Large intestine (tissue), 3 donors: ENCODE measurements at regions not wholly inside any gene's neighbourhood (a gene's known extent, or its start where the extent isn't known, plus 50 kb on each side); places are given as distances from the start of the nearest gene placed in this dataset.

ENCODE experiments used
- DNase-seq, 2 donors: peaks; one replicate each; pipeline versions ENCODE4 v3.0.0 to v3.0.0-alpha.2; 2013
- H3K27ac ChIP-seq: one replicate; pipeline ENCODE4 v1.5.1; 2013; ENCODE audit warnings: low read length
- H3K27me3 ChIP-seq: 2 replicates; pipeline ENCODE4 v1.6.1; 2013; ENCODE audit warnings: low read length; ENCODE audit not compliant: control insufficient read depth, insufficient read depth
- H3K36me3 ChIP-seq: 2 replicates; pipeline ENCODE4 v1.6.1; 2013; ENCODE audit warnings: low read length; ENCODE audit not compliant: control insufficient read depth, insufficient read depth
- H3K4me1 ChIP-seq: one replicate; pipeline ENCODE4 v1.6.1; 2013; ENCODE audit warnings: low read length; ENCODE audit not compliant: control insufficient read depth, insufficient read depth
- H3K4me3 ChIP-seq: one replicate; pipeline ENCODE4 v1.5.1; 2013; ENCODE audit warnings: low read length
- H3K9me3 ChIP-seq: one replicate; pipeline ENCODE4 v1.6.1; 2013; ENCODE audit warnings: mild to moderate bottlenecking, low read depth, low read length, moderate library complexity; ENCODE audit not compliant: control insufficient read depth
- WGBS: methylation state at CpG from one replicate; pipeline ENCODE4 v1.1.5; 2013; ENCODE audit warnings: low lambda C conversion rate; ENCODE audit not compliant: insufficient coverage; 5-methylcytosine and 5-hydroxymethylcytosine counted together

GRCh38 chr10:61336831-61337230 is 116.3 kb downstream of the TMEM26 start:
- H3K4me1 ChIP-seq: no peaks in the 10 kb centered on the region
- H3K27ac ChIP-seq: no peak overlapping the region
- WGBS: 85% methylated on average over 3 of the region's 4 CpGs
- H3K27me3 ChIP-seq: no peaks in the 10 kb centered on the region
- H3K4me3 ChIP-seq: no peak overlapping the region
- no peaks in the 10 kb centered on the region for H3K9me3 ChIP-seq
- no peaks in the 10 kb centered on the region for H3K36me3 ChIP-seq
- no peak for DNase-seq

GRCh38 chr10:61335359-61335758 is 117.8 kb downstream of the TMEM26 start:
- no peak overlapping the region for H3K27ac ChIP-seq
- H3K9me3 ChIP-seq: no peaks in the 10 kb centered on the region
- H3K36me3 ChIP-seq: no peaks in the 10 kb centered on the region
- H3K4me1 ChIP-seq: no peaks in the 10 kb centered on the region
- no peak overlapping the region for H3K4me3 ChIP-seq
- H3K27me3 ChIP-seq: no peaks in the 10 kb centered on the region
- DNase-seq: no peak

GRCh38 chr10:61332581-61332980 is 120.6 kb downstream of the TMEM26 start:
- Histone ChIP-seq H3K4me3 (no peak overlapping the region), H3K9me3 (no peaks in the 10 kb centered on the region), H3K27ac (no peak overlapping the region), H3K36me3 (no peaks in the 10 kb centered on the region), H3K4me1 (no peaks in the 10 kb centered on the region), H3K27me3 (no peaks in the 10 kb centered on the region)
- no peak for DNase-seq
- 57% methylated on average over 1 of the region's 4 CpGs for WGBS

GRCh38 chr10:61330669-61331068 is 122.5 kb downstream of the TMEM26 start:
- Histone ChIP-seq H3K4me1 (no peaks in the 10 kb centered on the region), H3K36me3 (no peaks in the 10 kb centered on the region), H3K27me3 (no peaks in the 10 kb centered on the region), H3K4me3 (no peak overlapping the region), H3K27ac (no peak overlapping the region), H3K9me3 (no peaks in the 10 kb centered on the region)
- WGBS: no CpG with 5 or more reads among the region's 3 CpGs
- DNase-seq: no peak

GRCh38 chr10:61329854-61330253 is 123.3 kb downstream of the TMEM26 start:
- H3K36me3 ChIP-seq: no peaks in the 10 kb centered on the region
- no peaks in the 10 kb centered on the region for H3K9me3 ChIP-seq
- H3K4me3 ChIP-seq: no peak overlapping the region
- DNase-seq: no peak
- H3K27ac ChIP-seq: no peak overlapping the region
- no peaks in the 10 kb centered on the region for H3K4me1 ChIP-seq
- no peaks in the 10 kb centered on the region for H3K27me3 ChIP-seq
- 83% methylated on average over 1 of the region's 2 CpGs for WGBS

- WGBS: 94% methylated on average over 3 of the region's 5 CpGs
- no peaks in the 10 kb centered on the region for H3K9me3 ChIP-seq
- no peaks in the 10 kb centered on the region for H3K4me1 ChIP-seq
- DNase-seq: no peak
- H3K27me3 ChIP-seq: no peaks in the 10 kb centered on the region
- no peaks in the 10 kb centered on the region for H3K36me3 ChIP-seq
- H3K4me3 ChIP-seq: no peak overlapping the region
- no peak overlapping the region for H3K27ac ChIP-seq
Observed at GRCh38 chr10:61325223-61325960, 127.8 kb downstream of the TMEM26 start.

- Histone ChIP-seq H3K36me3 (no peaks in the 10 kb centered on the region), H3K4me3 (no peak overlapping the region), H3K27ac (no peak overlapping the region), H3K4me1 (no peaks in the 10 kb centered on the region), H3K27me3 (no peaks in the 10 kb centered on the region), H3K9me3 (no peaks in the 10 kb centered on the region)
- no peak for DNase-seq
Observed at GRCh38 chr10:61323726-61324125, 129.5 kb downstream of the TMEM26 start.

GRCh38 chr10:61321041-61321857 is 131.9 kb downstream of the TMEM26 start:
- Histone ChIP-seq H3K27ac (no peak overlapping the region), H3K9me3 (no peaks in the 10 kb centered on the region), H3K36me3 (no peaks in the 10 kb centered on the region), H3K27me3 (no peaks in the 10 kb centered on the region), H3K4me1 (no peaks in the 10 kb centered on the region), H3K4me3 (no peak overlapping the region)
- no CpG with 5 or more reads among the region's 3 CpGs for WGBS
- DNase-seq: no peak

GRCh38 chr10:61320257-61320587 is 133.0 kb downstream of the TMEM26 start:
- no peak for DNase-seq
- Histone ChIP-seq H3K4me3 (no peak overlapping the region), H3K27me3 (no peaks in the 10 kb centered on the region), H3K27ac (no peak overlapping the region), H3K36me3 (no peaks in the 10 kb centered on the region), H3K9me3 (no peaks in the 10 kb centered on the region), H3K4me1 (no peaks in the 10 kb centered on the region)
- no CpG with 5 or more reads among the region's 5 CpGs for WGBS

GRCh38 chr10:61319386-61320256 is 133.6 kb downstream of the TMEM26 start:
- H3K36me3 ChIP-seq: no peaks in the 10 kb centered on the region
- H3K27me3 ChIP-seq: no peaks in the 10 kb centered on the region
- H3K4me3 ChIP-seq: no peak overlapping the region
- H3K9me3 ChIP-seq: no peaks in the 10 kb centered on the region
- DNase-seq: no peak
- WGBS: 94% methylated on average over 3 of the region's 5 CpGs
- no peak overlapping the region for H3K27ac ChIP-seq
- no peaks in the 10 kb centered on the region for H3K4me1 ChIP-seq
